ENCODE measurements at regions not wholly inside any gene's neighbourhood (a gene's known extent, or its start where the extent isn't known, plus 50 kb on each side); places are given as distances from the start of the nearest gene placed in this dataset.

- ATAC-seq: no peak
- peaks cover 0 to 2% (median 0%) of the 10 kb centered on the region in 7 donors for H3K4me1 Mint-ChIP-seq
- peaks cover 0 to 4% (median 0%) of the 10 kb centered on the region in 5 donors for H3K36me3 Mint-ChIP-seq
Measured at GRCh38 chr6:15980801-15981200, 148.1 kb upstream of the MYLIP start.

DNA sequence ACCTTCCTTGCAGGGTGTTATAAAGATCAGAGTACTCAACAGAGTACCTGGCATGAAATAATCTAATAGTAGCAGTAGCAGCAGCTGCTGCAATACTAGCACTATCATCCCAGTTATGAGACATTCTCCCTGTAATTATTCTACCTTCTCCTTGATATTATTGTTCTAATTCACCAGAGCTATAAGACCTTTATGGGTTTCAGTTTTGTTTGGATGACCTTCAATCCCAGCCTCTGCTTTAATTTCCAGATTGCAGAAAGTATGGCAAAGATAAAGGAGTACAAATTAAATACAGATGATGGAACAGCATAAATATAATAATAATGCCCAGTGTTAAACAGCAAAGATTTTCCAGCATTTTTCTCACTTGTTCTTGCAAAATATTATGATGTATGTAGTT, 150.5 kb upstream of the MYLIP start:
- H3K36me3 Mint-ChIP-seq: peaks cover 0 to 8% (median 3%) of the 10 kb centered on the region in 5 donors
- H3K27me3 Mint-ChIP-seq: peaks cover 0 to 15% (median 4%) of the 10 kb centered on the region in 5 donors
- peaks cover 0 to 2% (median 0%) of the 10 kb centered on the region in 7 donors for H3K4me1 Mint-ChIP-seq
- DNase-seq: no peak
- POLR2A ChIA-PET: no interaction called here
- intact Hi-C loops (cut with micrococcal nuclease): no loop called here
- ATAC-seq: no peak
- Histone ChIP-seq H3K36me3 (ENCODE audit: control insufficient read depth in 2 of 3, insufficient read depth in 3 of 3, low read length in 3 of 3) (no peaks in the 10 kb centered on the region), H3K27me3 (ENCODE audit: control insufficient read depth in 2 of 2, insufficient read depth in 2 of 2, low read length in 2 of 2) (no peaks in the 10 kb centered on the region), H3K4me1 (ENCODE audit: control insufficient read depth in 2 of 2, insufficient read depth in 2 of 2, low read length in 2 of 2) (no peaks in the 10 kb centered on the region), H3K27ac (ENCODE audit: low read depth, low read length) (no peak overlapping the region), H3K4me3 (ENCODE audit: low read length) (no peak overlapping the region), H3K9me3 (ENCODE audit: control insufficient read depth in 2 of 3, low read length in 3 of 3) (no peaks in the 10 kb centered on the region)
- no peak overlapping the region for H3K27ac Mint-ChIP-seq
- H3K4me3 Mint-ChIP-seq: no peak overlapping the region
- H3K9me3 Mint-ChIP-seq: peaks cover 0 to 15% (median 7%) of the 10 kb centered on the region in 11 donors
- CTCF ChIA-PET: interaction anchor here (0.5 kb wide), 1 partner anchor 30 kb away, joined by 3 read pairs; no protein-coding TSS in a partner anchor

More at GRCh38 chr6:15980801-15981200, 148.1 kb upstream of the MYLIP start:
- no peaks in the 10 kb centered on the region for H3K36me3 ChIP-seq (ENCODE audit: control insufficient read depth in 2 of 3, insufficient read depth in 3 of 3, low read length in 3 of 3)
- H3K9me3 ChIP-seq (ENCODE audit: control insufficient read depth in 2 of 3, low read length in 3 of 3): no peaks in the 10 kb centered on the region
- no peak overlapping the region for H3K27ac ChIP-seq (ENCODE audit: low read depth, low read length)
- peaks cover 0 to 11% (median 4%) of the 10 kb centered on the region in 5 donors for H3K27me3 Mint-ChIP-seq
- intact Hi-C loops (cut with micrococcal nuclease): no loop called here
- POLR2A ChIA-PET: no interaction called here
- H3K4me3 Mint-ChIP-seq: no peak overlapping the region
- no peaks in the 10 kb centered on the region for H3K27me3 ChIP-seq (ENCODE audit: control insufficient read depth in 2 of 2, insufficient read depth in 2 of 2, low read length in 2 of 2)
- DNase-seq: no peak
- no peaks in the 10 kb centered on the region for H3K4me1 ChIP-seq (ENCODE audit: control insufficient read depth in 2 of 2, insufficient read depth in 2 of 2, low read length in 2 of 2)
- peaks cover 0 to 4% (median 0%) of the 10 kb centered on the region in 11 donors for H3K9me3 Mint-ChIP-seq
- CTCF ChIA-PET: no interaction called here
- no peak overlapping the region for H3K4me3 ChIP-seq (ENCODE audit: low read length)
- no peak overlapping the region for H3K27ac Mint-ChIP-seq

- DNase-seq (no peak), ATAC-seq (no peak)
- POLR2A ChIA-PET: no interaction called here
- Mint-ChIP-seq H3K36me3 (peaks cover 0 to 6% (median 3%) of the 10 kb centered on the region in 5 donors), H3K4me1 (peaks cover 0 to 2% (median 0%) of the 10 kb centered on the region in 7 donors), H3K27ac (no peak overlapping the region), H3K4me3 (no peak overlapping the region), H3K27me3 (peaks cover 0 to 9% (median 0%) of the 10 kb centered on the region in 5 donors), H3K9me3 (peaks cover 0 to 21% (median 8%) of the 10 kb centered on the region in 11 donors)
- CTCF ChIA-PET: no interaction called here
- intact Hi-C loops (cut with micrococcal nuclease): no loop called here
- no peak overlapping the region for H3K4me3 ChIP-seq (ENCODE audit: low read length)
- no peaks in the 10 kb centered on the region for H3K9me3 ChIP-seq (ENCODE audit: control insufficient read depth in 2 of 3, low read length in 3 of 3)
- H3K27ac ChIP-seq (ENCODE audit: low read depth, low read length): no peak overlapping the region
- H3K27me3 ChIP-seq (ENCODE audit: control insufficient read depth in 2 of 2, insufficient read depth in 2 of 2, low read length in 2 of 2): no peaks in the 10 kb centered on the region
- H3K36me3 ChIP-seq (ENCODE audit: control insufficient read depth in 2 of 3, insufficient read depth in 3 of 3, low read length in 3 of 3): no peaks in the 10 kb centered on the region
- no peaks in the 10 kb centered on the region for H3K4me1 ChIP-seq (ENCODE audit: control insufficient read depth in 2 of 2, insufficient read depth in 2 of 2, low read length in 2 of 2)
Measured at GRCh38 chr6:15977050-15977449, 151.8 kb upstream of the MYLIP start.

DNA sequence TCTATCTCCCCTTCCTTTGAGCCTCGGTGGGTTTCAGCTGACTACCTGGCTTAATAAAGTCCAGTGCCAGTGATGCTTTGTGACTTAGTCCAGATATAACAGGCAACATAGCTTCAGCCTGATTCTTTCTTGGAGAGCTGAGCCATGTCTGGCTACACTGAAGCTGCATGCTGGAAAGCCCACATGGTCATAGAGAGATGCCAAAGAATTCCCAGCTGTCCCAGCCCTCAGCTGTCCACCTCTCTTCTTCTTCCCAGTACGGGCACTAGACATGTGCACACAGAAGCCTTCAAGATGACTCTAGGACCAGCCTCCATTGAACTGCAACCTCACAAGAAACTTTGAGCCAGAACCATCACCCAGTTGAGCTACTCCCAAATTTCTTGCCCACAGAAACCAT, 154.1 kb upstream of the MYLIP start:
- no peaks in the 10 kb centered on the region for H3K36me3 ChIP-seq (ENCODE audit: control insufficient read depth in 2 of 3, insufficient read depth in 3 of 3, low read length in 3 of 3)
- peaks cover 0 to 6% (median 3%) of the 10 kb centered on the region in 5 donors for H3K36me3 Mint-ChIP-seq
- H3K4me1 ChIP-seq (ENCODE audit: control insufficient read depth in 2 of 2, insufficient read depth in 2 of 2, low read length in 2 of 2): no peaks in the 10 kb centered on the region
- ChIA-PET POLR2A (no interaction called here), CTCF (no interaction called here)
- no peak for DNase-seq
- no peak overlapping the region for H3K27ac ChIP-seq (ENCODE audit: low read depth, low read length)
- H3K9me3 Mint-ChIP-seq: peaks cover 0 to 21% (median 8%) of the 10 kb centered on the region in 11 donors
- H3K27me3 Mint-ChIP-seq: peaks cover 0 to 5% (median 0%) of the 10 kb centered on the region in 5 donors
- H3K4me3 ChIP-seq (ENCODE audit: low read length): no peak overlapping the region
- no peaks in the 10 kb centered on the region for H3K9me3 ChIP-seq (ENCODE audit: control insufficient read depth in 2 of 3, low read length in 3 of 3)
- no peak overlapping the region for H3K27ac Mint-ChIP-seq
- no peaks in the 10 kb centered on the region for H3K27me3 ChIP-seq (ENCODE audit: control insufficient read depth in 2 of 2, insufficient read depth in 2 of 2, low read length in 2 of 2)
- ATAC-seq: no peak
- no peak overlapping the region for H3K4me3 Mint-ChIP-seq
- peaks cover 0 to 2% (median 0%) of the 10 kb centered on the region in 7 donors for H3K4me1 Mint-ChIP-seq
- intact Hi-C loops (cut with micrococcal nuclease): no loop called here

DNA sequence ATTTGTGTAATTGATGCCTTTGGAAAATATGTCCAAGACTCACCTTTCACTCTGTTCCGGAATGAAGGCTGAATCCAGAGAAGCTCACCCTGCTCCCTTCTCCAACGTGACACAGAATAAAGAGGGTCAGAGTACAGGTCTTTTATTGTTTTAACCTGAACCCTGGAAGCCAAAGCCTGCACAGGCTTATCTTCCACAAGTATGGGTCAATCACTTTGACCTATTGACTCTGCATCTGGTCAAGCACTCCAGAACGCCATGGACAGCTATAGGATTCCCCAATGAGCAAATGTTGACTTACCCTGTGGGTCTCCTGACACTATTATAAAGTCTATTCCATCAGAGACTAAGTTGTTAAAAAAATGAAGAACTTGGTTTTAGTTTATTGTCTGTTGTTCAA, 158.4 kb upstream of the MYLIP start:
- Mint-ChIP-seq H3K27ac (no peak overlapping the region), H3K36me3 (peaks cover 0 to 6% (median 3%) of the 10 kb centered on the region in 5 donors), H3K4me1 (no peaks in the 10 kb centered on the region), H3K9me3 (peaks cover 0 to 21% (median 8%) of the 10 kb centered on the region in 11 donors), H3K4me3 (no peak overlapping the region), H3K27me3 (peaks cover 0 to 5% (median 4%) of the 10 kb centered on the region in 5 donors)
- ChIA-PET POLR2A (no interaction called here), CTCF (no interaction called here)
- Histone ChIP-seq H3K4me1 (ENCODE audit: control insufficient read depth in 2 of 2, insufficient read depth in 2 of 2, low read length in 2 of 2) (no peaks in the 10 kb centered on the region), H3K27me3 (ENCODE audit: control insufficient read depth in 2 of 2, insufficient read depth in 2 of 2, low read length in 2 of 2) (no peaks in the 10 kb centered on the region), H3K4me3 (ENCODE audit: low read length) (no peak overlapping the region), H3K36me3 (ENCODE audit: control insufficient read depth in 2 of 3, insufficient read depth in 3 of 3, low read length in 3 of 3) (no peaks in the 10 kb centered on the region), H3K9me3 (ENCODE audit: control insufficient read depth in 2 of 3, low read length in 3 of 3) (no peaks in the 10 kb centered on the region), H3K27ac (ENCODE audit: low read depth, low read length) (no peak overlapping the region)
- DNase-seq (no peak), ATAC-seq (no peak)
- intact Hi-C loops (cut with micrococcal nuclease): no loop called here

DNA sequence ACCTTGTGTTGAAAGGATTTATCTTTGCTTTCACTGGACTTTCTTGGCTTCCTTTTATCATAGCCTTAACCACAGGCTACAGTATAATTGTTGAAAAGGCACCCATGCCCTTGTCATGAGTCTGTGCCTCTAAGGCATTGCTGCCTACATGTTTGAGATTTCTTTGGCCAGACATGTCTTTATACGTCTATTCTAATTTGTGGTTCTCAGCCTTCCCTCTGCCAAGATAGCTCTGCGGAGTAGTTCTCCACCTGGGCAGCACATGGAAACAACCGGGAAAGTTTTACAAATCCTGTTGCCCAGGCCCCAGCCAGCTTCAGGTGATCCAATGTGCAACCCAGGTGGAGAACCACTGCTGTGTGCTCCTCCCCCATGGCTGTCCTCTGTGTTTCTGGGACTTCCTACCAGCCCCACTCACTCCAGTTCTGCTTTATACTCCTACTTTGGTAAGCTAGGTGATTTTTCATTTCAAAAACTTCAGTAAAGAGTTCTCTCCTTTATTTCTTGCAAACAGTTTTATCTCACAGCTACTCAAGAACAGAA, 159.6 kb upstream of the MYLIP start:
- ATAC-seq: no peak
- ChIA-PET CTCF (no interaction called here), POLR2A (no interaction called here)
- Mint-ChIP-seq H3K27ac (no peak overlapping the region), H3K4me1 (no peaks in the 10 kb centered on the region), H3K27me3 (peaks cover 0 to 5% (median 0%) of the 10 kb centered on the region in 5 donors), H3K9me3 (peaks cover 0 to 21% (median 7%) of the 10 kb centered on the region in 11 donors), H3K4me3 (no peak overlapping the region), H3K36me3 (peaks cover 0 to 4% (median 0%) of the 10 kb centered on the region in 5 donors)
- intact Hi-C loops (cut with micrococcal nuclease): no loop called here
- no peaks in the 10 kb centered on the region for H3K4me1 ChIP-seq (ENCODE audit: control insufficient read depth in 2 of 2, insufficient read depth in 2 of 2, low read length in 2 of 2)
- H3K9me3 ChIP-seq (ENCODE audit: control insufficient read depth in 2 of 3, low read length in 3 of 3): no peaks in the 10 kb centered on the region
- H3K36me3 ChIP-seq (ENCODE audit: control insufficient read depth in 2 of 3, insufficient read depth in 3 of 3, low read length in 3 of 3): no peaks in the 10 kb centered on the region
- no peaks in the 10 kb centered on the region for H3K27me3 ChIP-seq (ENCODE audit: control insufficient read depth in 2 of 2, insufficient read depth in 2 of 2, low read length in 2 of 2)
- H3K4me3 ChIP-seq (ENCODE audit: low read length): no peak overlapping the region
- no peak overlapping the region for H3K27ac ChIP-seq (ENCODE audit: low read depth, low read length)
- DNase-seq: no peak

GRCh38 chr6:15968519-15968918, 160.4 kb upstream of the MYLIP start:
- H3K9me3 ChIP-seq (ENCODE audit: control insufficient read depth in 2 of 3, low read length in 3 of 3): no peaks in the 10 kb centered on the region
- intact Hi-C loops (cut with micrococcal nuclease): no loop called here
- no peaks in the 10 kb centered on the region for H3K4me1 ChIP-seq (ENCODE audit: control insufficient read depth in 2 of 2, insufficient read depth in 2 of 2, low read length in 2 of 2)
- no peaks in the 10 kb centered on the region for H3K36me3 Mint-ChIP-seq
- ATAC-seq (no peak), DNase-seq (no peak)
- peaks cover 0 to 6% (median 0%) of the 10 kb centered on the region in 7 donors for H3K4me1 Mint-ChIP-seq
- no peak overlapping the region for H3K27ac ChIP-seq (ENCODE audit: low read depth, low read length)
- ChIA-PET CTCF (no interaction called here), POLR2A (no interaction called here)
- H3K27me3 ChIP-seq (ENCODE audit: control insufficient read depth in 2 of 2, insufficient read depth in 2 of 2, low read length in 2 of 2): no peaks in the 10 kb centered on the region
- no peak overlapping the region for H3K27ac Mint-ChIP-seq
- peaks cover 0 to 13% (median 2%) of the 10 kb centered on the region in 11 donors for H3K9me3 Mint-ChIP-seq
- H3K4me3 ChIP-seq (ENCODE audit: low read length): no peak overlapping the region
- H3K4me3 Mint-ChIP-seq: no peak overlapping the region
- peaks cover 0 to 4% (median 0%) of the 10 kb centered on the region in 5 donors for H3K27me3 Mint-ChIP-seq
- H3K36me3 ChIP-seq (ENCODE audit: control insufficient read depth in 2 of 3, insufficient read depth in 3 of 3, low read length in 3 of 3): no peaks in the 10 kb centered on the region
